ENCODE measurements at regions not wholly inside any gene's neighbourhood (a gene's known extent, or its start where the extent isn't known, plus 50 kb on each side); places are given as distances from the start of the nearest gene placed in this dataset.

GRCh38 chr20:50282592-50283241 lies 92.1 kb downstream of the CEBPB start:
- Histone ChIP-seq H3K27ac (ENCODE audit: low read length) (no peak overlapping the region), H3K4me3 (ENCODE audit: low read length) (no peak overlapping the region), H3K4me1 (ENCODE audit: control insufficient read depth, insufficient read depth, low read length) (peaks cover 11% of the 10 kb centered on the region), H3K9me3 (ENCODE audit: control insufficient read depth, low read length) (no peaks in the 10 kb centered on the region), H3K27me3 (ENCODE audit: control insufficient read depth, insufficient read depth) (no peaks in the 10 kb centered on the region)
- WGBS, result 73% methylated on average over 17 of the region's 17 CpGs
- intact Hi-C loops (cut with DNase I), result no loop called here
- no peak for ATAC-seq
- DNase-seq, result peak in 2 of 3 donors; percentile 10 to 58

GRCh38 chr20:50283370-50283769 lies 92.7 kb downstream of the CEBPB start:
- no peak overlapping the region for H3K27ac ChIP-seq (ENCODE audit: low read length)
- H3K9me3 ChIP-seq (ENCODE audit: control insufficient read depth, low read length), result no peaks in the 10 kb centered on the region
- peaks cover 9% of the 10 kb centered on the region for H3K4me1 ChIP-seq (ENCODE audit: control insufficient read depth, insufficient read depth, low read length)
- no peaks in the 10 kb centered on the region for H3K27me3 ChIP-seq (ENCODE audit: control insufficient read depth, insufficient read depth)
- intact Hi-C loops (cut with DNase I), result no loop called here
- peak in 2 of 3 donors; percentile 8 to 57 for DNase-seq
- ATAC-seq, result no peak
- H3K4me3 ChIP-seq (ENCODE audit: low read length), result no peak overlapping the region
- WGBS, result 72% methylated on average over 7 of the region's 7 CpGs

- 65% methylated on average over 24 of the region's 24 CpGs for WGBS
- H3K4me1 ChIP-seq (ENCODE audit: control insufficient read depth, insufficient read depth, low read length), result peaks cover 8% of the 10 kb centered on the region
- peak; percentile 49 to 77 (median 76) for DNase-seq
- H3K27me3 ChIP-seq (ENCODE audit: control insufficient read depth, insufficient read depth), result no peaks in the 10 kb centered on the region
- intact Hi-C loops (cut with DNase I), result no loop called here
- H3K9me3 ChIP-seq (ENCODE audit: control insufficient read depth, low read length), result no peaks in the 10 kb centered on the region
- ATAC-seq, result peak; percentile 18 to 32
- H3K27ac ChIP-seq (ENCODE audit: low read length), result peak overlapping the region; percentile 58
- H3K4me3 ChIP-seq (ENCODE audit: low read length), result no peak overlapping the region
Observed at GRCh38 chr20:50283922-50284810, 93.5 kb downstream of the CEBPB start.

GRCh38 chr20:50284811-50285375 lies 94.3 kb downstream of the CEBPB start:
- DNase-seq (peak; percentile 33 to 85 (median 77)), ATAC-seq (peak; percentile 19 to 25)
- H3K27me3 ChIP-seq (ENCODE audit: control insufficient read depth, insufficient read depth), result no peaks in the 10 kb centered on the region
- intact Hi-C loops (cut with DNase I), result no loop called here
- H3K9me3 ChIP-seq (ENCODE audit: control insufficient read depth, low read length), result no peaks in the 10 kb centered on the region
- no peak overlapping the region for H3K4me3 ChIP-seq (ENCODE audit: low read length)
- peaks cover 8% of the 10 kb centered on the region for H3K4me1 ChIP-seq (ENCODE audit: control insufficient read depth, insufficient read depth, low read length)
- peak overlapping the region; percentile 58 for H3K27ac ChIP-seq (ENCODE audit: low read length)
- 48% methylated on average over 10 of the region's 10 CpGs for WGBS

- Histone ChIP-seq H3K4me3 (ENCODE audit: low read length) (no peak overlapping the region), H3K27ac (ENCODE audit: low read length) (peak overlapping the region; percentile 58), H3K4me1 (ENCODE audit: control insufficient read depth, insufficient read depth, low read length) (peaks cover 8% of the 10 kb centered on the region), H3K9me3 (ENCODE audit: control insufficient read depth, low read length) (no peaks in the 10 kb centered on the region), H3K27me3 (ENCODE audit: control insufficient read depth, insufficient read depth) (no peaks in the 10 kb centered on the region)
- ATAC-seq (peak; percentile 19 to 23), DNase-seq (peak; percentile 47 to 77 (median 74))
- intact Hi-C loops (cut with DNase I), result no loop called here
- WGBS, result 44% methylated on average over 21 of the region's 21 CpGs
Observed at GRCh38 chr20:50285376-50286173, 94.9 kb downstream of the CEBPB start.

- intact Hi-C loops (cut with DNase I), result no loop called here
- Histone ChIP-seq H3K27me3 (ENCODE audit: control insufficient read depth, insufficient read depth) (no peaks in the 10 kb centered on the region), H3K27ac (ENCODE audit: low read length) (peak overlapping the region; percentile 58), H3K4me3 (ENCODE audit: low read length) (no peak overlapping the region), H3K4me1 (ENCODE audit: control insufficient read depth, insufficient read depth, low read length) (peaks cover 8% of the 10 kb centered on the region), H3K9me3 (ENCODE audit: control insufficient read depth, low read length) (no peaks in the 10 kb centered on the region)
- DNase-seq (no peak), ATAC-seq (no peak)
- WGBS, result 59% methylated on average over 9 of the region's 9 CpGs
Observed at GRCh38 chr20:50286174-50286511, 95.5 kb downstream of the CEBPB start.

- ATAC-seq (peak; percentile 53 to 68), DNase-seq (peak; percentile 77 to 88 (median 83))
- WGBS, result 47% methylated on average over 11 of the region's 11 CpGs
- Histone ChIP-seq H3K27me3 (ENCODE audit: control insufficient read depth, insufficient read depth) (no peaks in the 10 kb centered on the region), H3K9me3 (ENCODE audit: control insufficient read depth, low read length) (no peaks in the 10 kb centered on the region), H3K4me3 (ENCODE audit: low read length) (no peak overlapping the region), H3K27ac (ENCODE audit: low read length) (peak overlapping the region; percentile 58), H3K4me1 (ENCODE audit: control insufficient read depth, insufficient read depth, low read length) (peaks cover 8% of the 10 kb centered on the region)
- intact Hi-C loops (cut with DNase I), result no loop called here
Observed at GRCh38 chr20:50286609-50287008, 96.0 kb downstream of the CEBPB start.

- Histone ChIP-seq H3K27ac (ENCODE audit: low read length) (no peak overlapping the region), H3K4me3 (ENCODE audit: low read length) (no peak overlapping the region), H3K9me3 (ENCODE audit: control insufficient read depth, low read length) (no peaks in the 10 kb centered on the region), H3K4me1 (ENCODE audit: control insufficient read depth, insufficient read depth, low read length) (peaks cover 11% of the 10 kb centered on the region), H3K27me3 (ENCODE audit: control insufficient read depth, insufficient read depth) (no peaks in the 10 kb centered on the region)
- WGBS, result 95% methylated on average over 4 of the region's 4 CpGs
- peak in 2 of 3 donors; percentile 4 to 31 for DNase-seq
- intact Hi-C loops (cut with DNase I), result no loop called here
- no peak for ATAC-seq
Observed at GRCh38 chr20:50287512-50287911, 96.9 kb downstream of the CEBPB start.

- 98% methylated on average over 6 of the region's 6 CpGs for WGBS
- intact Hi-C loops (cut with DNase I), result no loop called here
- ATAC-seq, result no peak
Observed at GRCh38 chr20:50288128-50288623, 97.5 kb downstream of the CEBPB start.

GRCh38 chr20:50289581-50289980 lies 99.0 kb downstream of the CEBPB start:
- DNase-seq, result peak; percentile 8 to 50 (median 34)
- intact Hi-C loops (cut with DNase I), result no loop called here
- Histone ChIP-seq H3K4me1 (ENCODE audit: control insufficient read depth, insufficient read depth, low read length) (peaks cover 12% of the 10 kb centered on the region), H3K4me3 (ENCODE audit: low read length) (no peak overlapping the region), H3K27me3 (ENCODE audit: control insufficient read depth, insufficient read depth) (no peaks in the 10 kb centered on the region), H3K9me3 (ENCODE audit: control insufficient read depth, low read length) (no peaks in the 10 kb centered on the region), H3K27ac (ENCODE audit: low read length) (no peak overlapping the region)
- ATAC-seq, result no peak
- WGBS, result 91% methylated on average over 10 of the region's 10 CpGs

More at GRCh38 chr20:50288128-50288623, 97.5 kb downstream of the CEBPB start:
- Histone ChIP-seq H3K4me1 (ENCODE audit: control insufficient read depth, insufficient read depth, low read length) (peaks cover 13% of the 10 kb centered on the region), H3K9me3 (ENCODE audit: control insufficient read depth, low read length) (no peaks in the 10 kb centered on the region), H3K27me3 (ENCODE audit: control insufficient read depth, insufficient read depth) (no peaks in the 10 kb centered on the region), H3K27ac (ENCODE audit: low read length) (no peak overlapping the region), H3K4me3 (ENCODE audit: low read length) (no peak overlapping the region)
- DNase-seq, result peak in 1 of 3 donors; percentile 8
